ENCODE measurements at regions not wholly inside any gene's neighbourhood (a gene's known extent, or its start where the extent isn't known, plus 50 kb on each side); places are given as distances from the start of the nearest gene placed in this dataset.
A peak's percentile ranks its signal among the peaks of the same experiment; 100 is the strongest.

DNA sequence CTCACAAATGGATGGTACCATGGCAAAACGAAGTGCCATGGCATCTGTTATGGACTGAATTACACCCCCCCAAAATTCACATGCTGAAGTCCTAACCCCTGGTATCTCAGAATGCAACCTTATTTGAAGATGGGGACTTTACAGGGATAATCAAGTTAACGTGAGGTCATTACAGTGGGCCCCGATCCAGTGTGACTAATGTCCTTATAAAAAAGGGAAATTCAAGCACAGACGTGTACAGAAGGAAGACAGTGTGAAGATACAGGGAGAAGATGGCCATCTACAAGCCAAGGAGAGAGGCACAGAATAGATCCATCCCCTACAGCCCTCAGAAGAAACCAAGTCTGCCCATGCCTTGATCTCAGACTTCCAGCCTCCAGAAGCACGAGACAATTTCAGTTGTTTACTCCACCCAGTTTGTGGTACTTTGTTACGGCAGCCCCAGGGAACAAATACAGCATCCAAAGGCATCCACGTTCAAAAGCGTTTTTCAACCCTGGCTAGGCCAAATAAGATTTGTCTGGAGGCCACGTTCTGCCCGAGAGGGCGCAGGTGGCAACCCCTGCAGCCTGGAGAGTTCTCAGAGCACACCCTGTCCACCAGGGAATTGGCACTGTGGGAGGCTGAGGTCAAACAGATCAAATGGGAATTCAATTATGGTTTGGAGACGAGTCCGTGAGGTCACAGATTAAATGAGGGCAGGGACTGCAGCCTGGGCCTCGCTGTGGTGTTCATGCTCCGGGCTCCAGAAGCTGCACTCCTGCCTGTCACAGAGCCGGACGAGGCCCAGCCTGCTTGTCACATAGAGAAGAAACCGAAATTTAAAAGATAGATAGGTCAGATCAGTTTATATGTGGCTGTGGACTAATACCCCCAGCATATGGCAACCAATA, 494.8 kb downstream of the SHQ1 start:
- Histone ChIP-seq H2BK15ac (ENCODE audit: low read length) (no peak overlapping the region), H3K4me1 (replicated peaks in 1 of 4; ENCODE audit: control insufficient read depth in 3 of 4, insufficient read depth in 4 of 4, low read length in 3 of 4) (no peaks in the 10 kb centered on the region), H2BK20ac (ENCODE audit: low read length) (no peak overlapping the region), H4K20me1 (replicated peaks in 1 of 2; ENCODE audit: control insufficient read depth in 1 of 2, insufficient read depth in 2 of 2, low read length in 2 of 2) (no peaks in the 10 kb centered on the region), H2AK5ac (ENCODE audit: low read depth, low read length) (no peak overlapping the region), H4K5ac (ENCODE audit: insufficient read length, low read depth, low read length) (no peak overlapping the region), H3K23ac (ENCODE audit: insufficient read length) (no peak overlapping the region), H3K56ac (replicated peaks; ENCODE audit: insufficient read length, low read depth, low read length) (no peak overlapping the region), H3K4me3 (ENCODE audit: extremely low read depth in 1 of 4, insufficient read depth in 2 of 4, low read depth in 3 of 4, low read length in 4 of 4) (no peak overlapping the region), H2BK120ac (replicated peaks; ENCODE audit: low read depth, low read length) (no peak overlapping the region), H3K79me2 (ENCODE audit: control insufficient read depth in 1 of 2, insufficient read depth in 2 of 2, low read length in 2 of 2) (no peaks in the 10 kb centered on the region), H2BK12ac (ENCODE audit: low read depth, low read length) (no peak overlapping the region; the same call in 1 of the 2 replicates), H3K36me3 (ENCODE audit: control insufficient read depth in 2 of 4, insufficient read depth in 4 of 4, low read length in 3 of 4) (no peaks in the 10 kb centered on the region), H3K18ac (ENCODE audit: extremely low read depth, low read length) (no peak overlapping the region), H3K23me2 (ENCODE audit: low read depth, low read length) (no peaks in the 10 kb centered on the region), H3K4ac (replicated peaks; ENCODE audit: insufficient read length, low read depth, low read length) (no peak overlapping the region), H4K91ac (replicated peaks; ENCODE audit: insufficient read length, low read length) (no peak overlapping the region), H3K4me2 (ENCODE audit: insufficient read depth in 1 of 2, low read depth in 2 of 2, low read length in 2 of 2) (no peak overlapping the region), H3K9ac (replicated peaks in 1 of 4; ENCODE audit: extremely low read depth in 1 of 4, low read depth in 3 of 4, low read length in 3 of 4) (no peak overlapping the region; a peak in 1 of 7 replicates), H3K27ac (ENCODE audit: low read depth, low read length) (no peak overlapping the region), H2BK5ac (ENCODE audit: low read depth, low read length) (no peak overlapping the region), H4K8ac (ENCODE audit: extremely low read depth, insufficient read depth, low read length) (peak overlapping the region; percentile 9; the same call in 1 of the 2 replicates), H2AFZ (ENCODE audit: low read length) (no peak overlapping the region), H3K9me3 (ENCODE audit: insufficient read depth in 2 of 2, low read depth in 1 of 2, low read length in 1 of 2) (0 out of 4 replicates have a peak, but pooled peaks cover 0 to 3% of the 10 kb centered on the region in 2 experiments), H3K79me1 (ENCODE audit: low read depth, low read length) (no peaks in the 10 kb centered on the region), H3K14ac (ENCODE audit: insufficient read length) (no peak overlapping the region), H3K27me3 (replicated peaks in 1 of 4; ENCODE audit: control insufficient read depth in 3 of 4, extremely low read depth in 1 of 4, insufficient read depth in 3 of 4, low read length in 3 of 4) (no peaks in the 10 kb centered on the region)
- FAIRE-seq (no peak), DNase-seq (ENCODE audit: low read depth in 1 of 2, low spot score in 2 of 2) (no peak)
- ChIA-PET CTCF (ENCODE audit: partially characterized antibody) (no interaction called here), POLR2A (ENCODE audit: partially characterized antibody) (no interaction called here)
- 89% methylated on average over 18 of the region's 18 CpGs; no CpG with 5 or more reads in 1 of the 2 experiments for WGBS, 2 experiments (ENCODE audit: extremely low coverage in 1 of 2, insufficient coverage in 1 of 2, insufficient read length in 1 of 2, insufficient replicate concordance in 2 of 2, low coverage in 1 of 2, low lambda C conversion rate in 2 of 2, missing lambda C conversion rate in 1 of 2)
- no peak for TF ChIP-seq CBX5 (IDR thresholded peaks at IDR 0.05; ENCODE audit: low read depth, low read length)
- no peak for TF ChIP-seq SP1 (IDR thresholded peaks at IDR 0.05; ENCODE audit: low read depth, low read length)
- TF ChIP-seq RXRA (IDR thresholded peaks at IDR 0.05; ENCODE audit: insufficient read depth, low read depth, low read length), result no peak
- TF ChIP-seq TAF7 (optimal IDR thresholded peaks at IDR 0.05; ENCODE audit: borderline replicate concordance, low read depth, low read length), result no peak
- TF ChIP-seq RNF2 (IDR thresholded peaks at IDR 0.05; ENCODE audit: borderline replicate concordance, low read depth, low read length, missing control alignments, poor library complexity, severe bottlenecking), result no peak
- TF ChIP-seq CHD2 (IDR thresholded peaks at IDR 0.05; ENCODE audit: low read length), result no peak
- no peak for TF ChIP-seq KDM1A (IDR thresholded peaks at IDR 0.05; ENCODE audit: borderline replicate concordance, low read length)
- no peak for TF ChIP-seq POLR2AphosphoS5 (IDR thresholded peaks at IDR 0.05; ENCODE audit: low read depth, low read length)
- no peak for TF ChIP-seq BACH1 (IDR thresholded peaks at IDR 0.05; ENCODE audit: low read length)
- TF ChIP-seq NANOG (IDR thresholded peaks at IDR 0.05; ENCODE audit: insufficient read depth, low read depth, low read length, poor library complexity, severe bottlenecking), result no peak
- TF ChIP-seq JUND (IDR thresholded peaks at IDR 0.05; ENCODE audit: low read length), result no peak
- no peak for TF ChIP-seq GTF2F1 (IDR thresholded peaks at IDR 0.05; ENCODE audit: borderline replicate concordance, low read depth, low read length)
- TF ChIP-seq CTBP2 (IDR thresholded peaks at IDR 0.05; ENCODE audit: borderline replicate concordance, insufficient read depth, insufficient read length, low read length), result no peak

Data from H1 (cell line).